ENCODE measurements at regions not wholly inside any gene's neighbourhood (a gene's known extent, or its start where the extent isn't known, plus 50 kb on each side); places are given as distances from the start of the nearest gene placed in this dataset.

DNA sequence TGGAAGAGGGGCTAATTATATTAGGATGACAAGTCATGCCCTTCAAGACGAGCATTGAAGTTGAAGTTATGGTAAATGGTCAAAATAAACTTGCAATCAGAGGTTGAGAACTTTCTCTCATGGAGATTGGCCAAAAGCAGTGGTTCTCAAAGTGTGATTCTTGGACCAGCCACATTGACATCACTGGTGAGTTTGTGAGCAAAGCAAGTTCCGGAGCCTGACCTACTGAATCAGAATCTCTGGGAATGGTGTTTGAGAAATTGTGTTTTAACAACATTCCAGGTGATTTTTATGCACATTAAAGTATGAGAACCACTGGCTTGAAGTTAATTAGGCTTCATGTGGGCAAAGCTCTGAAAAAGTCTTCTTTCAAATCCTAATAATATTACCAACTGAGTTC is 403.5 kb downstream of the ZSWIM6 start:
- TF ChIP-seq POLR2A (IDR thresholded peaks at IDR 0.05; ENCODE audit: low read depth, low read length): no peak
- TF ChIP-seq POLR2AphosphoS5 (IDR thresholded peaks at IDR 0.05; ENCODE audit: low read depth, low read length): no peak
